ENCODE measurements at regions not wholly inside any gene's neighbourhood (a gene's known extent, or its start where the extent isn't known, plus 50 kb on each side); places are given as distances from the start of the nearest gene placed in this dataset.

DNA sequence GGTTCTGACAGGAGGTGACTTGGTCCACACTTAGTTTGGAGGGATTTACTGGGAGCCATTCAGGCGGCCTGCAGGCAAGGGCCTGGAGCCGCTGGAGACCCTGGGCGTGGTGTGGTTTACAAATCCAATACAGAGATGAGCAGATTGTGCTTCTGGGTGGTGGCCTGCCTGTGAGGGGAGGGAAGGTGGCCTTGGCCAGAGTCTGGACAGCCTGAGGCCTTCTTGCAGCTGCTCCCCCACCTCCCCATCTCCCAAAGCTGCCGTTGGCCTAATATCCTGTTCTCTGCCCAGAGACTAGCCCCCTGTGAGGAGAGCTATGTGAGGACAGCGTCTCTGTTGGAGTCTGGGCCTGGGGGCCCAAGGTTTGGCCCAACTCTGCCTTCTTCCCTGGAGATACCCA lies 163.9 kb upstream of the MAMLD1 start:
- TF ChIP-seq, protein P1, sequence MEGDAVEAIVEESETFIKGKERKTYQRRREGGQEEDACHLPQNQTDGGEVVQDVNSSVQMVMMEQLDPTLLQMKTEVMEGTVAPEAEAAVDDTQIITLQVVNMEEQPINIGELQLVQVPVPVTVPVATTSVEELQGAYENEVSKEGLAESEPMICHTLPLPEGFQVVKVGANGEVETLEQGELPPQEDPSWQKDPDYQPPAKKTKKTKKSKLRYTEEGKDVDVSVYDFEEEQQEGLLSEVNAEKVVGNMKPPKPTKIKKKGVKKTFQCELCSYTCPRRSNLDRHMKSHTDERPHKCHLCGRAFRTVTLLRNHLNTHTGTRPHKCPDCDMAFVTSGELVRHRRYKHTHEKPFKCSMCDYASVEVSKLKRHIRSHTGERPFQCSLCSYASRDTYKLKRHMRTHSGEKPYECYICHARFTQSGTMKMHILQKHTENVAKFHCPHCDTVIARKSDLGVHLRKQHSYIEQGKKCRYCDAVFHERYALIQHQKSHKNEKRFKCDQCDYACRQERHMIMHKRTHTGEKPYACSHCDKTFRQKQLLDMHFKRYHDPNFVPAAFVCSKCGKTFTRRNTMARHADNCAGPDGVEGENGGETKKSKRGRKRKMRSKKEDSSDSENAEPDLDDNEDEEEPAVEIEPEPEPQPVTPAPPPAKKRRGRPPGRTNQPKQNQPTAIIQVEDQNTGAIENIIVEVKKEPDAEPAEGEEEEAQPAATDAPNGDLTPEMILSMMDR (IDR thresholded peaks at IDR 0.05; ENCODE audit: poor library complexity): no peak
- TF ChIP-seq EZH2 (IDR thresholded peaks at IDR 0.05; ENCODE audit: borderline replicate concordance): no peak
- TF ChIP-seq EZH2phosphoT487 (IDR thresholded peaks at IDR 0.05; ENCODE audit: low read depth, severe bottlenecking, unreplicated experiment): no peak
